WTC11 (cell line): ENCODE measurements at regions not wholly inside any gene's neighbourhood (a gene's known extent, or its start where the extent isn't known, plus 50 kb on each side); places are given as distances from the start of the nearest gene placed in this dataset.

Experiments used
- CREB1 ChIP-seq: sonication (generic); formaldehyde crosslinking; IDR thresholded peaks from 2 replicates; pipeline ENCODE4 v1.8.0; 2023; ENCODE audit warnings: mild to moderate bottlenecking, missing genetic modification reagents
- CREM ChIP-seq: sonication (generic); formaldehyde crosslinking; IDR thresholded peaks from 2 replicates; pipeline ENCODE4 v1.8.1; 2022; ENCODE audit warnings: mild to moderate bottlenecking, missing genetic modification reagents, moderate library complexity
- ELF4 ChIP-seq: sonication (generic); formaldehyde crosslinking; IDR thresholded peaks from 2 replicates; pipeline ENCODE4 v1.8.1; 2022; ENCODE audit warnings: low read depth, mild to moderate bottlenecking, moderate library complexity, missing genetic modification reagents
- ESRRA ChIP-seq: sonication (generic); formaldehyde crosslinking; IDR thresholded peaks from 2 replicates; pipeline ENCODE4 v1.8.1; 2022; ENCODE audit warnings: mild to moderate bottlenecking, missing genetic modification reagents, borderline replicate concordance
- ETV6 ChIP-seq: sonication (generic); formaldehyde crosslinking; IDR thresholded peaks from 2 replicates; pipeline ENCODE4 v1.8.1; 2022; ENCODE audit warnings: mild to moderate bottlenecking, missing genetic modification reagents
- HMGA2 ChIP-seq: fragments of 250-450 bp; sonication (Bioruptor Pico); IDR thresholded peaks from 2 replicates; pipeline ENCODE4 v1.4.0; 2021; ENCODE audit warnings: mild to moderate bottlenecking, moderate library complexity
- MXD4 ChIP-seq: fragments of 250-450 bp; sonication (Bioruptor Pico); IDR thresholded peaks from 2 replicates; pipeline ENCODE4 v1.8.0; 2021; ENCODE audit warnings: mild to moderate bottlenecking, moderate library complexity, borderline replicate concordance
- NFATC4 ChIP-seq: fragments of 250-450 bp; sonication (Bioruptor Pico); IDR thresholded peaks from 2 replicates; pipeline ENCODE4 v1.9.0; 2021; ENCODE audit warnings: mild to moderate bottlenecking
- OVOL2 ChIP-seq: fragments of 250-450 bp; sonication (Bioruptor Pico); IDR thresholded peaks from 2 replicates; pipeline ENCODE4 v1.9.0; 2021; ENCODE audit warnings: mild to moderate bottlenecking, borderline replicate concordance
- PRRX2 ChIP-seq: fragments of 250-450 bp; sonication (Bioruptor Pico); IDR thresholded peaks from 2 replicates; pipeline ENCODE4 v1.8.0; 2021; ENCODE audit warnings: mild to moderate bottlenecking
- RORB ChIP-seq: fragments of 250-450 bp; sonication (Bioruptor Pico); IDR thresholded peaks from 2 replicates; pipeline ENCODE4 v1.9.0; 2021; ENCODE audit warnings: mild to moderate bottlenecking
- TCF7 ChIP-seq: sonication (generic); formaldehyde crosslinking; IDR thresholded peaks from 2 replicates; pipeline ENCODE4 v1.8.0; 2022; ENCODE audit warnings: mild to moderate bottlenecking, low read depth, missing genetic modification reagents, moderate library complexity
- TEAD1 ChIP-seq: sonication (generic); formaldehyde crosslinking; IDR thresholded peaks from 2 replicates; pipeline ENCODE4 v1.8.0; 2022; ENCODE audit warnings: mild to moderate bottlenecking, missing genetic modification reagents
- TP53 ChIP-seq: sonication (generic); formaldehyde crosslinking; IDR thresholded peaks from 2 replicates; pipeline ENCODE4 v1.8.1; 2023; ENCODE audit warnings: mild to moderate bottlenecking, missing genetic modification reagents
- ZBTB21 ChIP-seq: sonication (generic); formaldehyde crosslinking; IDR thresholded peaks from 2 replicates; pipeline ENCODE4 v1.8.1; 2023; ENCODE audit warnings: mild to moderate bottlenecking, missing genetic modification reagents, borderline replicate concordance
- TF ChIP-seq, protein P1 (sequence below): sonication (generic); formaldehyde crosslinking; IDR thresholded peaks from 2 replicates; pipeline ENCODE4 v1.8.1; 2023; ENCODE audit warnings: mild to moderate bottlenecking, missing genetic modification reagents
- TF ChIP-seq, protein P2 (sequence below): sonication (generic); formaldehyde crosslinking; IDR thresholded peaks from 2 replicates; pipeline ENCODE4 v1.8.0; 2022; ENCODE audit warnings: mild to moderate bottlenecking, missing genetic modification reagents
- TF ChIP-seq, protein P3 (sequence below): sonication (generic); formaldehyde crosslinking; IDR thresholded peaks from 2 replicates; pipeline ENCODE4 v1.8.1; 2022; ENCODE audit warnings: mild to moderate bottlenecking, moderate library complexity, missing genetic modification reagents
- TF ChIP-seq, protein P4 (sequence below): sonication (generic); formaldehyde crosslinking; IDR thresholded peaks from 2 replicates; pipeline ENCODE4 v1.8.1; 2022; ENCODE audit warnings: low read depth, missing genetic modification reagents, borderline replicate concordance
- TF ChIP-seq, protein P5 (sequence below): sonication (generic); formaldehyde crosslinking; IDR thresholded peaks from 2 replicates; pipeline ENCODE4 v1.8.1; 2022; ENCODE audit warnings: mild to moderate bottlenecking, missing genetic modification reagents, moderate library complexity, borderline replicate concordance
- TF ChIP-seq, protein P6 (sequence below): sonication (generic); formaldehyde crosslinking; IDR thresholded peaks from 2 replicates; pipeline ENCODE4 v1.8.1; 2023; ENCODE audit warnings: mild to moderate bottlenecking, moderate library complexity, missing genetic modification reagents
- TF ChIP-seq, protein P7 (sequence below): sonication (generic); formaldehyde crosslinking; IDR thresholded peaks from 2 replicates; pipeline ENCODE4 v1.8.1; 2023; ENCODE audit warnings: mild to moderate bottlenecking, missing genetic modification reagents, borderline replicate concordance

DNA sequence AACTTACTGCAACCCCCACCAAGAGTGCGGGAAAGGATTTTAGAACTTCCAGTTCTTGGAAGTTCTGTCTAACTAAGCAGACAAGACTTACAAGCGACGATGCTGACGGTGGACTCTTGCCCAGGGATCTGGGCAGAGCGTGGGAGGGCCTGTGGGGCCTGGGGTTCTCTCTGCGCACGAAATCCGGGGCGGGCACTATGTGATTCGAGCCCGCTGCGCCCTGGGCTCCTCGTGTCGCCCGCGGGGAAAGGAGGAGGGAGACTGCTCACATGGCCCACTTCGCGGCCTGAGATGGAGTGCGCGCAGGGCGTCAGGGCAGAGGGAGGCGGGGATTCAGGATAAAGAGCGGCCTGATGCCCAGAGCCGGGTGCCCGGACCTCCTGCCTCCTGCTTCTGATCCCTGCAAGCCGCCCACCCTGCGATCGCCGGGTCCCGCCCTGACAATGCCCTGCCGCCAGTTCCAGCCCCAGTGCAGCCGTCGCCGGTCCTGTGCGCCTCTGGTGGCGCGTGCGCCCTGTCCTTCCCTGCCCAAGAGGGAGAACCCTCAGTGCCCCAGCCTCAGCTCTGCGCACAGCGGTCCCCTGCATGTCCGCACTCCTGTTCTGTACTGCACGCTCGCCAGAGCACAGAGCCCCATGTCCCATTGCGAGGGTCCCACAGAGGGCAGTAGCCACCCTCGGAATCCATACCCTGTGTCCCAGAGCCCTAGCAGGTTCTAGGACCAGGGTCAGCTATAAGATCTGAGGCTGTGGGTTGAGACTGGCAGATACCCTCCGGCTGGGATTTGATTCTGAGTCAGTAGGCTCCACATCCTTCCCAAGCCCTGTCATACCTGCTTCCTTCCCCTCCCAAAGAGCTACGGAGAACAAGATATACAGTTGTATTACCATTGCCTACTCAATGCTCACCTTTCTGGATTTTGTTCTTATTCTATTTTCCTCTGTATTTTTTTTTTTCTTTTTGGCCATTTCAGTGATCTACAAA, 99.4 kb upstream of the TMEM106B start (continued):
- TF ChIP-seq OVOL2 (no peak), TEAD1 (CRISPR knock-in tag) (0 out of 2 replicates have a peak, but pooled peaks have one; percentile 34), ESRRA (CRISPR knock-in tag) (no peak), ZBTB21 (CRISPR knock-in tag) (peak; percentile 41; the same call in 1 of the 2 replicates), MXD4 (no peak), ELF4 (CRISPR knock-in tag) (no peak), TP53 (peak; percentile 70; the same call in 1 of the 2 replicates), PRRX2 (CRISPR knock-in tag) (no peak), TCF7 (CRISPR knock-in tag) (no peak), CREM (CRISPR knock-in tag) (no peak), RORB (CRISPR knock-in tag) (no peak), ETV6 (CRISPR knock-in tag) (no peak), CREB1 (CRISPR knock-in tag) (peak; percentile 42; the same call in 1 of the 2 replicates), HMGA2 (CRISPR knock-in tag) (no peak), NFATC4 (CRISPR knock-in tag) (no peak)
- TF ChIP-seq, protein P1, sequence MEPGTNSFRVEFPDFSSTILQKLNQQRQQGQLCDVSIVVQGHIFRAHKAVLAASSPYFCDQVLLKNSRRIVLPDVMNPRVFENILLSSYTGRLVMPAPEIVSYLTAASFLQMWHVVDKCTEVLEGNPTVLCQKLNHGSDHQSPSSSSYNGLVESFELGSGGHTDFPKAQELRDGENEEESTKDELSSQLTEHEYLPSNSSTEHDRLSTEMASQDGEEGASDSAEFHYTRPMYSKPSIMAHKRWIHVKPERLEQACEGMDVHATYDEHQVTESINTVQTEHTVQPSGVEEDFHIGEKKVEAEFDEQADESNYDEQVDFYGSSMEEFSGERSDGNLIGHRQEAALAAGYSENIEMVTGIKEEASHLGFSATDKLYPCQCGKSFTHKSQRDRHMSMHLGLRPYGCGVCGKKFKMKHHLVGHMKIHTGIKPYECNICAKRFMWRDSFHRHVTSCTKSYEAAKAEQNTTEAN (CRISPR knock-in tag), result no peak
- TF ChIP-seq, protein P2, sequence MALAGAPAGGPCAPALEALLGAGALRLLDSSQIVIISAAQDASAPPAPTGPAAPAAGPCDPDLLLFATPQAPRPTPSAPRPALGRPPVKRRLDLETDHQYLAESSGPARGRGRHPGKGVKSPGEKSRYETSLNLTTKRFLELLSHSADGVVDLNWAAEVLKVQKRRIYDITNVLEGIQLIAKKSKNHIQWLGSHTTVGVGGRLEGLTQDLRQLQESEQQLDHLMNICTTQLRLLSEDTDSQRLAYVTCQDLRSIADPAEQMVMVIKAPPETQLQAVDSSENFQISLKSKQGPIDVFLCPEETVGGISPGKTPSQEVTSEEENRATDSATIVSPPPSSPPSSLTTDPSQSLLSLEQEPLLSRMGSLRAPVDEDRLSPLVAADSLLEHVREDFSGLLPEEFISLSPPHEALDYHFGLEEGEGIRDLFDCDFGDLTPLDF (CRISPR knock-in tag), result 0 out of 2 replicates have a peak, but pooled peaks have one; percentile 68
- TF ChIP-seq, protein P3, sequence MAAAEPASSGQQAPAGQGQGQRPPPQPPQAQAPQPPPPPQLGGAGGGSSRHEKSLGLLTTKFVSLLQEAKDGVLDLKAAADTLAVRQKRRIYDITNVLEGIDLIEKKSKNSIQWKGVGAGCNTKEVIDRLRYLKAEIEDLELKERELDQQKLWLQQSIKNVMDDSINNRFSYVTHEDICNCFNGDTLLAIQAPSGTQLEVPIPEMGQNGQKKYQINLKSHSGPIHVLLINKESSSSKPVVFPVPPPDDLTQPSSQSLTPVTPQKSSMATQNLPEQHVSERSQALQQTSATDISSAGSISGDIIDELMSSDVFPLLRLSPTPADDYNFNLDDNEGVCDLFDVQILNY (CRISPR knock-in tag), result no peak
- TF ChIP-seq, protein P4, sequence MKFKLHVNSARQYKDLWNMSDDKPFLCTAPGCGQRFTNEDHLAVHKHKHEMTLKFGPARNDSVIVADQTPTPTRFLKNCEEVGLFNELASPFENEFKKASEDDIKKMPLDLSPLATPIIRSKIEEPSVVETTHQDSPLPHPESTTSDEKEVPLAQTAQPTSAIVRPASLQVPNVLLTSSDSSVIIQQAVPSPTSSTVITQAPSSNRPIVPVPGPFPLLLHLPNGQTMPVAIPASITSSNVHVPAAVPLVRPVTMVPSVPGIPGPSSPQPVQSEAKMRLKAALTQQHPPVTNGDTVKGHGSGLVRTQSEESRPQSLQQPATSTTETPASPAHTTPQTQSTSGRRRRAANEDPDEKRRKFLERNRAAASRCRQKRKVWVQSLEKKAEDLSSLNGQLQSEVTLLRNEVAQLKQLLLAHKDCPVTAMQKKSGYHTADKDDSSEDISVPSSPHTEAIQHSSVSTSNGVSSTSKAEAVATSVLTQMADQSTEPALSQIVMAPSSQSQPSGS (CRISPR knock-in tag), result no peak
- TF ChIP-seq, protein P5, sequence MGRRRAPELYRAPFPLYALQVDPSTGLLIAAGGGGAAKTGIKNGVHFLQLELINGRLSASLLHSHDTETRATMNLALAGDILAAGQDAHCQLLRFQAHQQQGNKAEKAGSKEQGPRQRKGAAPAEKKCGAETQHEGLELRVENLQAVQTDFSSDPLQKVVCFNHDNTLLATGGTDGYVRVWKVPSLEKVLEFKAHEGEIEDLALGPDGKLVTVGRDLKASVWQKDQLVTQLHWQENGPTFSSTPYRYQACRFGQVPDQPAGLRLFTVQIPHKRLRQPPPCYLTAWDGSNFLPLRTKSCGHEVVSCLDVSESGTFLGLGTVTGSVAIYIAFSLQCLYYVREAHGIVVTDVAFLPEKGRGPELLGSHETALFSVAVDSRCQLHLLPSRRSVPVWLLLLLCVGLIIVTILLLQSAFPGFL (CRISPR knock-in tag), result no peak
- TF ChIP-seq, protein P6, sequence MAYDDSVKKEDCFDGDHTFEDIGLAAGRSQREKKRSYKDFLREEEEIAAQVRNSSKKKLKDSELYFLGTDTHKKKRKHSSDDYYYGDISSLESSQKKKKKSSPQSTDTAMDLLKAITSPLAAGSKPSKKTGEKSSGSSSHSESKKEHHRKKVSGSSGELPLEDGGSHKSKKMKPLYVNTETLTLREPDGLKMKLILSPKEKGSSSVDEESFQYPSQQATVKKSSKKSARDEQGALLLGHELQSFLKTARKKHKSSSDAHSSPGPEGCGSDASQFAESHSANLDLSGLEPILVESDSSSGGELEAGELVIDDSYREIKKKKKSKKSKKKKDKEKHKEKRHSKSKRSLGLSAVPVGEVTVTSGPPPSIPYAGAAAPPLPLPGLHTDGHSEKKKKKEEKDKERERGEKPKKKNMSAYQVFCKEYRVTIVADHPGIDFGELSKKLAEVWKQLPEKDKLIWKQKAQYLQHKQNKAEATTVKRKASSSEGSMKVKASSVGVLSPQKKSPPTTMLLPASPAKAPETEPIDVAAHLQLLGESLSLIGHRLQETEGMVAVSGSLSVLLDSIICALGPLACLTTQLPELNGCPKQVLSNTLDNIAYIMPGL (CRISPR knock-in tag), result no peak
- TF ChIP-seq, protein P7, sequence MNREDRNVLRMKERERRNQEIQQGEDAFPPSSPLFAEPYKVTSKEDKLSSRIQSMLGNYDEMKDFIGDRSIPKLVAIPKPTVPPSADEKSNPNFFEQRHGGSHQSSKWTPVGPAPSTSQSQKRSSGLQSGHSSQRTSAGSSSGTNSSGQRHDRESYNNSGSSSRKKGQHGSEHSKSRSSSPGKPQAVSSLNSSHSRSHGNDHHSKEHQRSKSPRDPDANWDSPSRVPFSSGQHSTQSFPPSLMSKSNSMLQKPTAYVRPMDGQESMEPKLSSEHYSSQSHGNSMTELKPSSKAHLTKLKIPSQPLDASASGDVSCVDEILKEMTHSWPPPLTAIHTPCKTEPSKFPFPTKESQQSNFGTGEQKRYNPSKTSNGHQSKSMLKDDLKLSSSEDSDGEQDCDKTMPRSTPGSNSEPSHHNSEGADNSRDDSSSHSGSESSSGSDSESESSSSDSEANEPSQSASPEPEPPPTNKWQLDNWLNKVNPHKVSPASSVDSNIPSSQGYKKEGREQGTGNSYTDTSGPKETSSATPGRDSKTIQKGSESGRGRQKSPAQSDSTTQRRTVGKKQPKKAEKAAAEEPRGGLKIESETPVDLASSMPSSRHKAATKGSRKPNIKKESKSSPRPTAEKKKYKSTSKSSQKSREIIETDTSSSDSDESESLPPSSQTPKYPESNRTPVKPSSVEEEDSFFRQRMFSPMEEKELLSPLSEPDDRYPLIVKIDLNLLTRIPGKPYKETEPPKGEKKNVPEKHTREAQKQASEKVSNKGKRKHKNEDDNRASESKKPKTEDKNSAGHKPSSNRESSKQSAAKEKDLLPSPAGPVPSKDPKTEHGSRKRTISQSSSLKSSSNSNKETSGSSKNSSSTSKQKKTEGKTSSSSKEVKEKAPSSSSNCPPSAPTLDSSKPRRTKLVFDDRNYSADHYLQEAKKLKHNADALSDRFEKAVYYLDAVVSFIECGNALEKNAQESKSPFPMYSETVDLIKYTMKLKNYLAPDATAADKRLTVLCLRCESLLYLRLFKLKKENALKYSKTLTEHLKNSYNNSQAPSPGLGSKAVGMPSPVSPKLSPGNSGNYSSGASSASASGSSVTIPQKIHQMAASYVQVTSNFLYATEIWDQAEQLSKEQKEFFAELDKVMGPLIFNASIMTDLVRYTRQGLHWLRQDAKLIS, result peak; percentile 44; the same call in 1 of the 2 replicates
